Panc1 (cell line): ENCODE measurements at regions not wholly inside any gene's neighbourhood (a gene's known extent, or its start where the extent isn't known, plus 50 kb on each side); places are given as distances from the start of the nearest gene placed in this dataset.

Source experiments
- ATAC-seq: fragments of 200-7000 bp; cut with Tn5 transposase; 2 replicates; pipeline ENCODE4 v1.9.1; 2020; ENCODE audit warnings: mild to moderate bottlenecking, moderate library complexity
- BruUV-seq: library from RNA; stranded (reverse); fragments of 400-500 nt; replicated peaks from 2 replicates; lab custom pipeline; 2021; lab: Mats Ljungman, UMichigan
- CTCF ChIA-PET: fragments of 300-600 bp; sonication (Branson Sonifier 250); formaldehyde crosslinking; loops from one replicate; lab custom pipeline; 2022; ENCODE audit warnings: antibody characterized with exemption; lab: Charles Lee
- POLR2A ChIA-PET: fragments of 300-600 bp; sonication (Branson Sonifier 250); formaldehyde crosslinking; loops from one replicate; lab custom pipeline; 2022; ENCODE audit warnings: antibody characterized with exemption; lab: Charles Lee
- DNase-seq: peaks from one replicate; pipeline ENCODE4 v3.0.0-alpha.2; 2010; ENCODE audit warnings: low read depth, low spot score
- H3K27ac ChIP-seq: 2 replicates; pipeline ENCODE4 v1.5.1; 2011; ENCODE audit warnings: mild to moderate bottlenecking, low read length, inconsistent platforms
- H3K27me3 ChIP-seq: fragments of 200-500 bp; sonication (Bioruptor generic); 2 replicates; pipeline ENCODE4 v1.6.0; 2014; ENCODE audit warnings: low read length, inconsistent platforms; ENCODE audit not compliant: control insufficient read depth, insufficient read depth
- H3K36me3 ChIP-seq: fragments of 200-500 bp; sonication (Bioruptor generic); 2 replicates; pipeline ENCODE4 v1.5.1; 2014; ENCODE audit warnings: inconsistent platforms, mild to moderate bottlenecking, low read length, moderate library complexity; ENCODE audit not compliant: control insufficient read depth, insufficient read depth
- H3K4me1 ChIP-seq: 2 replicates; pipeline ENCODE4 v1.5.1; 2011; ENCODE audit warnings: inconsistent platforms, mild to moderate bottlenecking, low read length, moderate library complexity; ENCODE audit not compliant: control insufficient read depth, insufficient read depth
- H3K4me3 ChIP-seq, 2 experiments: 2 replicates each; pipeline ENCODE4 v1.5.1; 2011 to 2012; ENCODE audit warnings: low read depth in 2 of 2, low read length in 2 of 2, mild to moderate bottlenecking in 2 of 2, inconsistent platforms in 1 of 2, moderate library complexity in 1 of 2
- H3K9me3 ChIP-seq: fragments of 200-500 bp; sonication (Bioruptor generic); 2 replicates; pipeline ENCODE4 v1.5.1; 2014; ENCODE audit warnings: low read depth, mild to moderate bottlenecking, inconsistent platforms, low read length, moderate library complexity; ENCODE audit not compliant: control insufficient read depth, insufficient read depth
- CTCF ChIP-seq: fragments of 450-650 bp; IDR thresholded peaks from 2 replicates; pipeline ENCODE4 v1.5.1; 2017; ENCODE audit warnings: mild to moderate bottlenecking
- POLR2AphosphoS5 ChIP-seq: IDR thresholded peaks from 2 replicates; pipeline ENCODE4 v1.6.1; 2012; ENCODE audit warnings: mild to moderate bottlenecking, low read depth, low read length, moderate library complexity
- REST ChIP-seq, 2 experiments: IDR thresholded peaks; 2 replicates each; pipeline ENCODE4 v1.6.1; 2011 to 2012; ENCODE audit warnings: low read depth in 2 of 2, control low read depth in 1 of 2, low read length in 1 of 2, mild to moderate bottlenecking in 1 of 2, moderate library complexity in 1 of 2; ENCODE audit not compliant: insufficient read depth in 1 of 2
- SIN3A ChIP-seq: IDR thresholded peaks from 2 replicates; pipeline ENCODE4 v1.6.1; 2012; ENCODE audit warnings: low read depth, mild to moderate bottlenecking, low read length, moderate library complexity, borderline replicate concordance; ENCODE audit not compliant: insufficient read depth
- TCF7L2 ChIP-seq: IDR thresholded peaks from 2 replicates; pipeline ENCODE4 v1.6.1; 2011; ENCODE audit warnings: mild to moderate bottlenecking, low read depth, low read length, inconsistent platforms
- in situ Hi-C: cut with HindIII; loops from 2 replicates; pipeline ENCODE4 v1.10.0; 2016; ENCODE audit warnings: low sequenced_read_pairs, low pct_unique_long_range_greater_than_20kb
- intact Hi-C: fragments of 100-400 bp; cut with micrococcal nuclease; formaldehyde crosslinking; loops from one replicate; pipeline ENCODE4 v1.10.0; 2022; ENCODE audit not compliant: unreplicated experiment

DNA sequence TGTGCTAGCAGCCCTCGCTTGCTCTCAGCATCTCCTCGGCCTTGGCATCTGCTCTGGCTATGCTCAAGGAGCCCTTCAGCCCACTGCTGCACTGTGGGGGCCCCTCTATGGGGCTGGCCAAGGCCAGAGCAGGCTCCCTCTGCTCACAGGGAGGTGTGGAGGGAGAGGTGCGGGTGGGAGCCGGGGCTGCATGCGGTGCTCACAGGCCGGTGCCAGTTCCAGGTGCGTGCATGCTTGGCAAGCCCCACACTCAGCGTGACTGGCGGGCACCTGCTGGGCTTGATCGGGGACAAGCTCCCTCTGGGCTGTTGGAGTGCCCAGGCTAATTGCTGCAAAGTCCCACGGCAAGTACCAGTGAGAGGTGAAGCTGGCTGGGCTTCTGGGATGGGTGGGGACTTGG is 170.5 kb downstream of the TRIM36 start:
- H3K36me3 ChIP-seq, result no peaks in the 10 kb centered on the region
- no peaks in the 10 kb centered on the region for H3K4me1 ChIP-seq
- intact Hi-C loops (no loop called here), in situ Hi-C loops (no loop called here)
- no peaks in the 10 kb centered on the region for H3K9me3 ChIP-seq
- ChIA-PET CTCF (no interaction called here), POLR2A (no interaction called here)
- no peak for ATAC-seq
- no TSS peak for BruUV-seq
- no peak for TF ChIP-seq SIN3A
- no peak for TF ChIP-seq TCF7L2
- no peak for TF ChIP-seq POLR2AphosphoS5
- no peak for TF ChIP-seq REST (IDR thresholded peaks at IDR 0.05; ENCODE audit: insufficient read depth in 1 of 2, low read depth in 2 of 2, low read length in 1 of 2)
- no peak for TF ChIP-seq CTCF
- no peak overlapping the region for H3K27ac ChIP-seq
- H3K27me3 ChIP-seq, result no peaks in the 10 kb centered on the region
- no peak for DNase-seq
- H3K4me3 ChIP-seq, result no peak overlapping the region

DNA sequence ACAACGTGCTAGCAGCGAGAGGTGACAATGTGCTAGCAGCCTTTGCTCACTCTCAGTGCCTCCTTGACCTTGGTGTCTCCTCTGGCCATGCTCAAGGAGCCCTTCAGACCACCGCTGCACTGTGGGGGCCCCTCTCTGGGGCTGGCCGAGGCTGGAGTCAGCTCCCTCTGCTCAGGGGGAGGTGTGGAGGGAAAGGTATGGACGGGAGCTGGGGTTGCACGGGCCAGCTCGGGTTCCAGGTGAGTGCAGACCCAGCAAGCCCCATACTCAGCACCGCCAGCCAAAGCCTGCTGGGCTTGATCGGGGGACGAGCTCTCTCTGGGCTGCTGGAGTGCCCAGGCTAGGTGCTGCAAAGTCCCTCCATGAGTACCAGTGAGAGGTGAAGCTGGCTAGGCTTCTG is 180.2 kb downstream of the TRIM36 start:
- no peak for DNase-seq
- TF ChIP-seq TCF7L2 (no peak), POLR2AphosphoS5 (no peak), REST (IDR thresholded peaks at IDR 0.05; ENCODE audit: insufficient read depth in 1 of 2, low read depth in 2 of 2, low read length in 1 of 2) (no peak), SIN3A (no peak), CTCF (no peak)
- intact Hi-C loops (no loop called here), in situ Hi-C loops (no loop called here)
- H3K4me3 ChIP-seq, result no peak overlapping the region
- ChIA-PET CTCF (no interaction called here), POLR2A (no interaction called here)
- no peak for ATAC-seq
- no TSS peak for BruUV-seq
- H3K27ac ChIP-seq, result no peak overlapping the region
- no peaks in the 10 kb centered on the region for H3K36me3 ChIP-seq
- H3K9me3 ChIP-seq, result no peaks in the 10 kb centered on the region
- H3K4me1 ChIP-seq, result no peaks in the 10 kb centered on the region
- H3K27me3 ChIP-seq, result no peaks in the 10 kb centered on the region
